ENCODE measurements at regions not wholly inside any gene's neighbourhood (a gene's known extent, or its start where the extent isn't known, plus 50 kb on each side); places are given as distances from the start of the nearest gene placed in this dataset.

DNA sequence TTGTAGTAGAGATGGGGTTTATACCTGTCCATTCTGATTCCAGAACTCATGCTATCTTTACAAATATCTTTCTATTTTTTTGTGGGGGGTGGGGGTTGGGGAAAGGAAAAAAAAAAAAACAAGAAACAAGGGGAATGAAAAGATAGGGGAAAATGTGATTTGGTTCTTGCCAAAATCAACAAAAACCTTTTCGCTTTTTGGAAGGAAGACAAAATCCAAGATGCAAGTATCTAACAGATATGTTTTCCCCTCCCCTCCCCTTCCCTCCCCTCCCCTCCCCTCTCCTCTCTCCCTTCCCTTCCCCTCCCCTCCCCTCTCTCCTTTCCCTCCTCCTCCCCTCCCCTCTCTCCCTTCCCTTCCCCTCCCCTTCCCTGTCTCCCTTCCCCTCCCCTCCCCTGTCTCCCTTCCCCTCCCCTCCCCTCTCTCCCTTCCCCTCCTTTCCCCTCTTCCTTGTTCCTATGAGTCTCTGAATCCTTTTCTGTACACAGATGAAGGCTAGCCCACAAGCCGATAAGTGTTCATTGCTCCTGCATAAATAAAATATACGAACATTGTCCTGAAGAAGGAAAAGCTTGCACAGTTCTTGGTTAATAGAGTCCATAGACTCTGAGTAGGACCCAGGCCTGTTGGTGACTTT, 551.9 kb downstream of the EDEM1 start:
- 55 to 87% methylated on average over 3 of the region's 3 CpGs for WGBS, 2 donors
- Histone ChIP-seq H3K4me1 (no peaks in the 10 kb centered on the region), H3K9me3 (no peaks in the 10 kb centered on the region), H3K36me3 (no peaks in the 10 kb centered on the region), H3K27ac (no peak overlapping the region), H3K4me3 (replicated peaks in 1 of 3) (no peak overlapping the region), H3K27me3 (no peaks in the 10 kb centered on the region)
- TF ChIP-seq, protein P1, sequence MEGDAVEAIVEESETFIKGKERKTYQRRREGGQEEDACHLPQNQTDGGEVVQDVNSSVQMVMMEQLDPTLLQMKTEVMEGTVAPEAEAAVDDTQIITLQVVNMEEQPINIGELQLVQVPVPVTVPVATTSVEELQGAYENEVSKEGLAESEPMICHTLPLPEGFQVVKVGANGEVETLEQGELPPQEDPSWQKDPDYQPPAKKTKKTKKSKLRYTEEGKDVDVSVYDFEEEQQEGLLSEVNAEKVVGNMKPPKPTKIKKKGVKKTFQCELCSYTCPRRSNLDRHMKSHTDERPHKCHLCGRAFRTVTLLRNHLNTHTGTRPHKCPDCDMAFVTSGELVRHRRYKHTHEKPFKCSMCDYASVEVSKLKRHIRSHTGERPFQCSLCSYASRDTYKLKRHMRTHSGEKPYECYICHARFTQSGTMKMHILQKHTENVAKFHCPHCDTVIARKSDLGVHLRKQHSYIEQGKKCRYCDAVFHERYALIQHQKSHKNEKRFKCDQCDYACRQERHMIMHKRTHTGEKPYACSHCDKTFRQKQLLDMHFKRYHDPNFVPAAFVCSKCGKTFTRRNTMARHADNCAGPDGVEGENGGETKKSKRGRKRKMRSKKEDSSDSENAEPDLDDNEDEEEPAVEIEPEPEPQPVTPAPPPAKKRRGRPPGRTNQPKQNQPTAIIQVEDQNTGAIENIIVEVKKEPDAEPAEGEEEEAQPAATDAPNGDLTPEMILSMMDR (IDR thresholded peaks at IDR 0.05), result no peak
- TF ChIP-seq POLR2A (IDR thresholded peaks at IDR 0.05), result no peak
- intact Hi-C loops (cut with DNase I), result no loop called here
- no peak for DNase-seq

DNA sequence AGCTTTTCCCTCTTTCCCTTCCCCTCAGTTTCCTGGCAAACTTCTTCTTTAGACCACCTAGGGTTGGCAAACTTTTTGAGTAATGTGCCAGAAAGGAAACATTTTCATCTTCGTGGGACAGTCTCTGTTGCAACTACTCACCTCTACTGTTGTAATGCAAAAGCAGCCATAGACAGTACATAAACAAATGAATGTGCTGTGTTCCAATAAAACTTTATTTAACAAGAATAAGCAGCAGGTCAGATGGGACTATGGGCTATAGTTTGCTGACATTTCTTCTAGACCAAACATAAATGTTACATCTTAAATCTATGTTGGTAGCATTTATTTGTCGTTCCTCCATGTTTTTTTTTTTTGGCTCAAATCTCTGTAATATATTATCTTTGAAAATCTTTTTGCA, 552.4 kb downstream of the EDEM1 start:
- 83 to 88% methylated on average over 2 of the region's 2 CpGs for WGBS, 2 donors
- no peak for DNase-seq
- H3K4me3 ChIP-seq (replicated peaks in 1 of 3), result no peak overlapping the region
- no peaks in the 10 kb centered on the region for H3K9me3 ChIP-seq
- H3K4me1 ChIP-seq, result no peaks in the 10 kb centered on the region
- TF ChIP-seq, protein P1 (IDR thresholded peaks at IDR 0.05), result no peak
- no peak for TF ChIP-seq POLR2A (IDR thresholded peaks at IDR 0.05)
- no peaks in the 10 kb centered on the region for H3K27me3 ChIP-seq
- H3K27ac ChIP-seq, result no peak overlapping the region
- intact Hi-C loops (cut with DNase I), result no loop called here
- H3K36me3 ChIP-seq, result no peaks in the 10 kb centered on the region

DNA sequence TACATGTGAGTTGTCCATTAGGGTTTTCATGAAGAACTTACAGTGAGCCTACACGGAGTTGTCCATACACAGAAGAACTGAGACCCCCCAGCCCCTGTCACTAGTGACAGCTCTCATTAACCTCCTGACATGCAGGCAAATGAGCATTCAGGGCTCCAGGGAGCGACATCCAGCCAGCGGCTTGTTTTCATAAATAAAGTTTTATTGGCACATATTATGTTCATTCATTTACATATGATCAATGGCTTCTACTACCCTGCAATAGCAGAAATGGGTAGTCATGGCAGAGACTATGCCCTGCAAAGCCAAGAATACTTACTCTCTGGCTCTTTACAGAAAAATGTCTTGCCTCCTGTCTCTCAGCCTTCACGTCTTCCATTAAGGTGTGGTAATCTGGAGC, 553.5 kb downstream of the EDEM1 start:
- WGBS, 2 donors, result 96 to 97% methylated on average over 4 of the region's 4 CpGs
- no peak overlapping the region for H3K4me3 ChIP-seq (replicated peaks in 1 of 3)

DNA sequence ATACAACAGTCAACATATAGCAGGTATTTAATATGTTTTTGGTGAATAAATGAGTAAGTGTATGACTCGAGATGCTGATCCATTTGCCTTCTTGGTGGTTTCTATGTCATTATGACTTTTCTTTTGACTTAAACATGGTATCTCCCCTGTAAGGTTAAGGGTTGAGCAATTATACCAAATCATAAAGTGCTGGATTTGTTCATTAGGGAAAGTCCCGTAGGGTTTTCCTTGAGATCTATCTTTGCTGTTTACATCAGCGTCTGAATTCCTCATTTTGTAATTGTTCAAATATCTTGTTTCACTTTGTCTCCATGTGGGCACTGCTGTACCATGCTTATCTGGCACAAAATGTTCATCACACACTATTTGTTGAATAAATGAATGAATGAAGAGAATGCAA, 562.6 kb downstream of the EDEM1 start:
- 87 to 91% methylated on average over 3 of the region's 3 CpGs for WGBS, 2 donors
- no peak for TF ChIP-seq POLR2A (IDR thresholded peaks at IDR 0.05)
- TF ChIP-seq, protein P1 (IDR thresholded peaks at IDR 0.05), result no peak

More for the DNA sequence above, 553.5 kb downstream of the EDEM1 start:
- no peak overlapping the region for H3K27ac ChIP-seq
- DNase-seq, result no peak
- no peaks in the 10 kb centered on the region for H3K27me3 ChIP-seq
- H3K36me3 ChIP-seq, result no peaks in the 10 kb centered on the region
- H3K9me3 ChIP-seq, result no peaks in the 10 kb centered on the region
- intact Hi-C loops (cut with DNase I), result no loop called here
- no peaks in the 10 kb centered on the region for H3K4me1 ChIP-seq
- no peak for TF ChIP-seq POLR2A (IDR thresholded peaks at IDR 0.05)
- TF ChIP-seq, protein P1 (IDR thresholded peaks at IDR 0.05), result no peak

DNA sequence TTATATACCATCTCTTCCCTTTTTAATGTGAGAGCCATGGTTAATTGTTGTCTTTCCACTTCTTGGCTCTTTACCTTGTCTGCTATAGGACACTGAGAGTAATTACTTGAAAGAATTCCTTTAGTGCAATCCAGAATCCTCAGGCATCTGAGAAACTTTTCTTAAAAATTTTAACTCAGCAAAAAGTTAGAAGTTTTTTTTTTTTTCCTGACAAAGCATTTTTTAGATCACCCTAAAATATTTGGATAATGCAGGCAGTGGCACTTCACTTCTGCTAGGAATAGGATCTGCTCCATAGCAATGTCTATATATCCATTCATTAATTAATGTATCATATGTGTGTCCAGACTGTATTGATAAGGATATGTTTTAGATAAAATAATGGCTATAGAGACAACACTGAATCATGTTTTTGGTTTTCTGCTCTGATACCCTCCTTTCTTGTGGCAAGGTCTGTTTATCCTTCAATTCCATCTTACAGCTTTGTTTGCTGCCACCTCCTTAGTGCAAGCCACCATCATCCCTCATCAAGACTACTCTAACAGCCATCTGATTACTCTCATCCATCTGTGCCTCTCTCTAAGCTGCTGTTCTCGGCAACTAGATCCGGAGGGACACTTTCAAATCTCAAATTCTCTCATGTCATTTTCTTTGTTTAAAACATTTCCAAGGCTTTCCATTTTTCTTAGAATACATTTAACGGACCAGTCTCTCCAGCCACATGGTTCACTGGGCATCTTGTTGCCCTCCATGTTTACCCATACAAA, 563.5 kb downstream of the EDEM1 start:
- DNase-seq, result no peak
- intact Hi-C loops (cut with DNase I), result no loop called here
- H3K27me3 ChIP-seq, result no peaks in the 10 kb centered on the region
- no peaks in the 10 kb centered on the region for H3K36me3 ChIP-seq
- H3K4me3 ChIP-seq (replicated peaks in 1 of 3), result no peak overlapping the region
- peaks cover 0 to 2% of the 10 kb centered on the region in 2 donors for H3K4me1 ChIP-seq
- 88 to 90% methylated on average over 3 of the region's 3 CpGs for WGBS, 2 donors
- TF ChIP-seq, protein P1 (IDR thresholded peaks at IDR 0.05), result no peak
- TF ChIP-seq POLR2A (IDR thresholded peaks at IDR 0.05), result no peak
- no peaks in the 10 kb centered on the region for H3K9me3 ChIP-seq
- no peak overlapping the region for H3K27ac ChIP-seq

More for the DNA sequence above, 562.6 kb downstream of the EDEM1 start:
- intact Hi-C loops (cut with DNase I), result no loop called here
- H3K4me3 ChIP-seq (replicated peaks in 1 of 3), result no peak overlapping the region
- H3K36me3 ChIP-seq, result no peaks in the 10 kb centered on the region
- no peak for DNase-seq
- no peak overlapping the region for H3K27ac ChIP-seq
- H3K27me3 ChIP-seq, result no peaks in the 10 kb centered on the region
- H3K4me1 ChIP-seq, result peaks cover 0 to 2% of the 10 kb centered on the region in 2 donors
- H3K9me3 ChIP-seq, result no peaks in the 10 kb centered on the region
